Adrenal gland (tissue), 9 donors: ENCODE measurements at regions not wholly inside any gene's neighbourhood (a gene's known extent, or its start where the extent isn't known, plus 50 kb on each side); places are given as distances from the start of the nearest gene placed in this dataset.

Experiments used
- DNase-seq, 7 donors: peaks; one replicate each; pipeline ENCODE4 v3.0.0-alpha.2; 2019 to 2020
- H3K27ac ChIP-seq, 5 donors: fragments of 200-600 bp; sonication (generic) in 4 of 5; 1 replicate in 3 of 5; 2 replicates in 2 of 5; pipeline versions ENCODE4 v1.5.1 to v1.8.0; 2016 to 2020; ENCODE audit warnings: mild to moderate bottlenecking in 1 of 5
- H3K27me3 ChIP-seq: fragments of 200-600 bp; 2 replicates; pipeline ENCODE4 v1.8.0; 2021
- H3K36me3 ChIP-seq, 2 donors: fragments of 200-600 bp; replicated peaks in 1 of 2; 1 replicate in 1 of 2; 2 replicates in 1 of 2; pipeline versions ENCODE4 v1.5.1 to v1.8.0; 2018 to 2022
- H3K4me1 ChIP-seq, 2 donors: fragments of 200-600 bp; replicated peaks in 1 of 2; 1 replicate in 1 of 2; 2 replicates in 1 of 2; pipeline versions ENCODE4 v1.5.1 to v1.8.0; 2018 to 2021
- H3K4me3 ChIP-seq, 4 donors: fragments of 200-600 bp; sonication (generic) in 3 of 4; one replicate each; pipeline ENCODE4 v1.5.1; 2016 to 2018
- H3K9me3 ChIP-seq, 3 donors: fragments of 200-600 bp; sonication (generic) in 1 of 3; replicated peaks in 1 of 3; 1 replicate in 2 of 3; 2 replicates in 1 of 3; pipeline versions ENCODE4 v1.5.1 to v1.8.0; 2016 to 2021
- CTCF ChIP-seq, 6 experiments: fragments of 450-650 bp in 4 of 6; fragments of 200-600 bp in 2 of 6; sonication (generic) in 1 of 6; IDR thresholded peaks; 1 replicate in 5 of 6; 2 replicates in 1 of 6; pipeline versions ENCODE4 v1.5.1 to v1.8.0; 2016 to 2021; ENCODE audit warnings: antibody characterized with exemption in 6 of 6, mild to moderate bottlenecking in 2 of 6, moderate library complexity in 1 of 6
- POLR2A ChIP-seq, 2 donors: fragments of 450-650 bp; IDR thresholded peaks; one replicate each; pipeline ENCODE4 v1.6.1; 2017; ENCODE audit warnings: antibody characterized with exemption in 2 of 2, mild to moderate bottlenecking in 2 of 2, moderate library complexity in 1 of 2
- WGBS, 4 donors: extraction: QIAGEN DNeasy Blood & Tissue Kit in 2 of 4; methylation state at CpG; one replicate each; pipeline versions ENCODE4 v1.1.5 to v1.1.7; 2013 to 2017; 5-methylcytosine and 5-hydroxymethylcytosine counted together
- intact Hi-C, 2 donors: fragments of 100-400 bp; cut with DNase I; formaldehyde crosslinking; loops; one replicate each; pipeline versions ENCODE4 v1.14.1 to v1.15.0; 2022 to 2023
- donor health status: healthy with polysubstance abuse.
- donor health status: Bipolar disorder and iron deficiency.
- donor health status: DM: yes; HTN: yes; CAD: no.
- donor health status: DM: no; HTN: no; CAD: no.
- donor health status: DM: no; HTN: no; CAD: no.

GRCh38 chr14:54088271-54088670 lies 131.6 kb upstream of the BMP4 start:
- no peaks in the 10 kb centered on the region for H3K27me3 ChIP-seq
- no peak for TF ChIP-seq CTCF (IDR thresholded peaks at IDR 0.05)
- TF ChIP-seq POLR2A (IDR thresholded peaks at IDR 0.05), result no peak
- no peak overlapping the region for H3K27ac ChIP-seq
- WGBS, 4 donors, result 82 to 89% (median 88%) methylated on average over 3 of the region's 3 CpGs
- peaks cover 0 to 4% of the 10 kb centered on the region in 2 donors for H3K4me1 ChIP-seq
- no peaks in the 10 kb centered on the region for H3K9me3 ChIP-seq
- no peak for DNase-seq
- H3K4me3 ChIP-seq, result no peak overlapping the region
- H3K36me3 ChIP-seq, result no peaks in the 10 kb centered on the region
- intact Hi-C loops, result loop anchor here in 1 of 2 donors (5.0 kb wide), 1 partner anchor 84 kb away; no protein-coding TSS in a partner anchor

DNA sequence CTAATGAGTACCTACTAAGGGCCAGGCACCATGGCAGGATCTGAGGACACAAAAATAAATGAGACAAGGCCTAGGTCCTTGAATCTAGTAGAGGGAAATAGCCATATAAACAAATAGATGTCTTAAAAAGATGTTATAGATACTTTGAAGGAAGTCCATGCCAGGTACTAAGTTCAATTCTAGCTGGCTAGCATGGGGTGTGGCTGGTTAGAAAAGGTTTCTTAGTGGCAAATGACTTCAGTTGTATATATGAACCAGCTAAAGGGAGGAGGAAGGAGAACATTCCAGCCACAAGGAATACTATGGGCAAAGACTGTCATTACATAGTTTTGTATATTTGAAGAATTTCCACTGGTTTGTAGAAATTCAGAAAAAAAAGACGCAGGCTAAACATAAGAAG lies 133.6 kb upstream of the BMP4 start:
- Histone ChIP-seq H3K4me3 (no peak overlapping the region), H3K27ac (no peak overlapping the region), H3K9me3 (peaks cover 0 to 16% (median 0%) of the 10 kb centered on the region in 3 donors), H3K27me3 (no peaks in the 10 kb centered on the region), H3K36me3 (no peaks in the 10 kb centered on the region), H3K4me1 (peaks cover 0 to 4% of the 10 kb centered on the region in 2 donors)
- TF ChIP-seq POLR2A (IDR thresholded peaks at IDR 0.05) (no peak), CTCF (IDR thresholded peaks at IDR 0.05) (no peak)
- no peak for DNase-seq
- 83 to 100% (median 93%) methylated on average over 1 of the region's 1 CpG for WGBS, 4 donors
- intact Hi-C loops, result no loop called here

DNA sequence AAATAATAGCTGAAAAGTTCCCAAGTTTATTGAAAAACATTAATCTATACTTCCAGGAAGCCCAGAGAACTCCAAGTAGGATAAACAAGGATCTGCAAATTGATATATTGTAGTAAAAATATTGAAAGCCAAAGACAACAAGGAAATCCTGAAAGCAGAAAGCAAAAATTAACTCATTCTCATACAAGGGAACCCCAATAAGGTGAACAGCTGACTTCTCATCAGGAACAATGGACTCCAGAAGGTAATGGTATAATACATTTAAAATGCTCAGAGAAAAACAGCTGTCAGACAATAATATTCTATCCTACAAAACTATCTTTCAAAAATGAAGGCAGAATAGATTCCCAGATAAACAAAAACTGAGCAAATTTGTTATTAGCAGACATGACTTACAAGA lies 138.1 kb upstream of the BMP4 start:
- peaks cover 0 to 16% (median 0%) of the 10 kb centered on the region in 3 donors for H3K9me3 ChIP-seq
- H3K27me3 ChIP-seq, result no peaks in the 10 kb centered on the region
- H3K4me3 ChIP-seq, result no peak overlapping the region

DNA sequence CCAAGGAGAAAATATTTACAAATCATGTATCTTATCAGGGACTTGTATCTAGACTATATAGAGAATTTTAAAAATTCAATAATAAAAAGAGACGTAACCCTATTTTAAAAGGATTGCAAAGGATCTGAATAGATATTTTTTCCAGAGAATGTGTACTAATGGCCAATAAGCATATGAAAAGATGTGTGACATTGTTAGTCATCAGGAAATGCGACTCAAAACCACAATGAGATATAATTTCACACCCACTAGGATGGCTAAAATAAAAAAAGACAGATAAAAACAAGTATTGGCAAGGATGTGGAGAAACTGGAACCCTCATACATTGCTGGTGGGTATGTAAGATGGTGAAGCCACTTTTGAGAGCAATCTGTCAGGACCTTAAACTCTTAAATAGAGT lies 141.9 kb upstream of the BMP4 start:
- Histone ChIP-seq H3K4me3 (no peak overlapping the region), H3K9me3 (peaks cover 0 to 16% (median 0%) of the 10 kb centered on the region in 3 donors), H3K27me3 (no peaks in the 10 kb centered on the region), H3K36me3 (no peaks in the 10 kb centered on the region), H3K4me1 (no peaks in the 10 kb centered on the region), H3K27ac (no peak overlapping the region)
- WGBS, 4 donors, result 88 to 94% (median 92%) methylated on average over 2 of the region's 2 CpGs
- TF ChIP-seq POLR2A (IDR thresholded peaks at IDR 0.05) (no peak), CTCF (IDR thresholded peaks at IDR 0.05) (no peak)
- intact Hi-C loops, result no loop called here
- DNase-seq, result no peak

More for the DNA sequence above, 138.1 kb upstream of the BMP4 start:
- H3K27ac ChIP-seq, result no peak overlapping the region
- TF ChIP-seq CTCF (IDR thresholded peaks at IDR 0.05), result no peak
- no peak for TF ChIP-seq POLR2A (IDR thresholded peaks at IDR 0.05)
- H3K4me1 ChIP-seq, result no peaks in the 10 kb centered on the region
- no peak for DNase-seq
- no peaks in the 10 kb centered on the region for H3K36me3 ChIP-seq
- intact Hi-C loops, result no loop called here
